SK-N-SH treated with all-trans-retinoic acid at 6 μM for 48 hours (cell line): ENCODE measurements at regions not wholly inside any gene's neighbourhood (a gene's known extent, or its start where the extent isn't known, plus 50 kb on each side); places are given as distances from the start of the nearest gene placed in this dataset.

Experiments
- CSRNP3 ChIP-seq: fragments of 250-450 bp; sonication (Bioruptor Pico); IDR thresholded peaks from 2 replicates; pipeline ENCODE4 v1.5.1; 2021; ENCODE audit warnings: mild to moderate bottlenecking, moderate library complexity
- RARB ChIP-seq: fragments of 250-450 bp; sonication (Bioruptor Pico); IDR thresholded peaks from 2 replicates; pipeline ENCODE4 v1.8.0; 2021; ENCODE audit warnings: mild to moderate bottlenecking, moderate library complexity
- TCF4 ChIP-seq: fragments of 250-450 bp; sonication (Bioruptor Pico); IDR thresholded peaks from 2 replicates; pipeline ENCODE4 v1.8.0; 2021; ENCODE audit warnings: mild to moderate bottlenecking, moderate library complexity, borderline replicate concordance
- TOX ChIP-seq: fragments of 250-450 bp; sonication (Bioruptor Pico); IDR thresholded peaks from 2 replicates; pipeline ENCODE4 v1.8.0; 2021; ENCODE audit warnings: mild to moderate bottlenecking, moderate library complexity, borderline replicate concordance

- TF ChIP-seq TCF4 (CRISPR knock-in tag), result no peak
- TF ChIP-seq RARB (CRISPR knock-in tag), result no peak
- no peak for TF ChIP-seq CSRNP3
- no peak for TF ChIP-seq TOX (CRISPR knock-in tag)
These were observed 208.7 kb downstream of the KITLG start for GRCh38 chr12:88371416-88372183.
